ENCODE measurements at regions not wholly inside any gene's neighbourhood (a gene's known extent, or its start where the extent isn't known, plus 50 kb on each side); places are given as distances from the start of the nearest gene placed in this dataset.

- TF ChIP-seq CTCF (conservative IDR thresholded peaks at IDR 0.05; ENCODE audit: low read length) = no peak
- no peak for TF ChIP-seq EZH2phosphoT487 (IDR thresholded peaks at IDR 0.05; ENCODE audit: borderline replicate concordance)
- Histone ChIP-seq H4K20me1 (ENCODE audit: insufficient read depth, low read length, poor library complexity, severe bottlenecking) (no peaks in the 10 kb centered on the region), H3K79me2 (ENCODE audit: insufficient read depth, low read length) (no peaks in the 10 kb centered on the region), H3K27me3 (ENCODE audit: insufficient read depth, low read length, poor library complexity, severe bottlenecking) (no peaks in the 10 kb centered on the region), H3K9ac (ENCODE audit: low read depth, low read length, poor library complexity, severe bottlenecking) (no peak overlapping the region), H3F3A (ENCODE audit: low read depth) (no peaks in the 10 kb centered on the region), H2AFZ (ENCODE audit: low read length) (no peak overlapping the region), H3K4me3 (ENCODE audit: low read length, poor library complexity, severe bottlenecking) (no peak overlapping the region), H3K4me1 (ENCODE audit: insufficient read depth, low read length, poor library complexity, severe bottlenecking) (no peaks in the 10 kb centered on the region), H3K4me2 (ENCODE audit: low read depth, low read length, poor library complexity, severe bottlenecking) (no peak overlapping the region), H3K9me3 (ENCODE audit: insufficient read depth, low read depth, low read length) (no peaks in the 10 kb centered on the region), H3K36me3 (ENCODE audit: insufficient read depth, low read length) (no peaks in the 10 kb centered on the region), H3K9me2 (replicated peaks; ENCODE audit: low read depth, low read length) (no peaks in the 10 kb centered on the region)
Observed at GRCh38 chr5:103444333-103445038, 118.1 kb downstream of the NUDT12 start.

- Histone ChIP-seq H3K9me2 (replicated peaks; ENCODE audit: low read depth, low read length) (no peaks in the 10 kb centered on the region), H4K20me1 (ENCODE audit: insufficient read depth, low read length, poor library complexity, severe bottlenecking) (no peaks in the 10 kb centered on the region), H3F3A (ENCODE audit: low read depth) (no peaks in the 10 kb centered on the region), H3K4me1 (ENCODE audit: insufficient read depth, low read length, poor library complexity, severe bottlenecking) (no peaks in the 10 kb centered on the region), H2AFZ (ENCODE audit: low read length) (no peak overlapping the region), H3K27me3 (ENCODE audit: insufficient read depth, low read length, poor library complexity, severe bottlenecking) (no peaks in the 10 kb centered on the region), H3K4me2 (ENCODE audit: low read depth, low read length, poor library complexity, severe bottlenecking) (no peak overlapping the region), H3K9ac (ENCODE audit: low read depth, low read length, poor library complexity, severe bottlenecking) (no peak overlapping the region), H3K4me3 (ENCODE audit: low read length, poor library complexity, severe bottlenecking) (no peak overlapping the region), H3K79me2 (ENCODE audit: insufficient read depth, low read length) (no peaks in the 10 kb centered on the region), H3K9me3 (ENCODE audit: insufficient read depth, low read depth, low read length) (no peaks in the 10 kb centered on the region), H3K36me3 (ENCODE audit: insufficient read depth, low read length) (no peaks in the 10 kb centered on the region)
- no peak for TF ChIP-seq EZH2phosphoT487 (IDR thresholded peaks at IDR 0.05; ENCODE audit: borderline replicate concordance)
- no peak for TF ChIP-seq CTCF (conservative IDR thresholded peaks at IDR 0.05; ENCODE audit: low read length)
Observed at GRCh38 chr5:103442750-103443149, 119.8 kb downstream of the NUDT12 start.

- H3K4me2 ChIP-seq (ENCODE audit: low read depth, low read length, poor library complexity, severe bottlenecking) = no peak overlapping the region
- TF ChIP-seq CTCF (conservative IDR thresholded peaks at IDR 0.05; ENCODE audit: low read length) (peak; percentile 31), EZH2phosphoT487 (IDR thresholded peaks at IDR 0.05; ENCODE audit: borderline replicate concordance) (no peak)
- no peaks in the 10 kb centered on the region for H3K9me2 ChIP-seq (replicated peaks; ENCODE audit: low read depth, low read length)
- H3K79me2 ChIP-seq (ENCODE audit: insufficient read depth, low read length) = no peaks in the 10 kb centered on the region
- H3K27me3 ChIP-seq (ENCODE audit: insufficient read depth, low read length, poor library complexity, severe bottlenecking) = no peaks in the 10 kb centered on the region
- no peak overlapping the region for H2AFZ ChIP-seq (ENCODE audit: low read length)
- no peaks in the 10 kb centered on the region for H3K36me3 ChIP-seq (ENCODE audit: insufficient read depth, low read length)
- H3F3A ChIP-seq (ENCODE audit: low read depth) = no peaks in the 10 kb centered on the region
- H3K9me3 ChIP-seq (ENCODE audit: insufficient read depth, low read depth, low read length) = no peaks in the 10 kb centered on the region
- no peak overlapping the region for H3K9ac ChIP-seq (ENCODE audit: low read depth, low read length, poor library complexity, severe bottlenecking)
- H3K4me3 ChIP-seq (ENCODE audit: low read length, poor library complexity, severe bottlenecking) = no peak overlapping the region
- no peaks in the 10 kb centered on the region for H3K4me1 ChIP-seq (ENCODE audit: insufficient read depth, low read length, poor library complexity, severe bottlenecking)
- H4K20me1 ChIP-seq (ENCODE audit: insufficient read depth, low read length, poor library complexity, severe bottlenecking) = no peaks in the 10 kb centered on the region
Observed at GRCh38 chr5:103441523-103441922, 121.1 kb downstream of the NUDT12 start.

Measured in Loucy (cell line).